Stomach (tissue), 8 donors: ENCODE measurements at regions not wholly inside any gene's neighbourhood (a gene's known extent, or its start where the extent isn't known, plus 50 kb on each side); places are given as distances from the start of the nearest gene placed in this dataset.

Experiments
- DNase-seq, 2 donors: peaks; one replicate each; pipeline versions ENCODE4 v3.0.0 to v3.0.0-alpha.2; 2013 to 2019
- H3K27ac ChIP-seq, 5 donors: fragments of 200-600 bp in 4 of 5; sonication (generic) in 4 of 5; one replicate each; pipeline ENCODE4 v1.5.1; 2013 to 2019; ENCODE audit warnings: mild to moderate bottlenecking in 1 of 5, moderate library complexity in 1 of 5
- H3K27me3 ChIP-seq, 3 donors: fragments of 200-600 bp; sonication (generic); one replicate each; pipeline ENCODE4 v1.5.1; 2017 to 2019; ENCODE audit warnings: mixed run types in 1 of 3
- H3K36me3 ChIP-seq, 4 donors: fragments of 200-600 bp; sonication (generic); 1 replicate in 3 of 4; 2 replicates in 1 of 4; pipeline ENCODE4 v1.5.1; 2016 to 2019
- H3K4me1 ChIP-seq, 4 donors: fragments of 200-600 bp; sonication (generic); one replicate each; pipeline ENCODE4 v1.5.1; 2016 to 2019
- H3K4me3 ChIP-seq, 4 donors: fragments of 200-600 bp; sonication (generic) in 3 of 4; one replicate each; pipeline ENCODE4 v1.5.1; 2016 to 2019; ENCODE audit warnings: mild to moderate bottlenecking in 1 of 4
- H3K9me3 ChIP-seq, 4 donors: fragments of 200-600 bp; sonication (generic); one replicate each; pipeline ENCODE4 v1.5.1; 2016 to 2019
- CTCF ChIP-seq, 7 experiments: fragments of 450-650 bp in 4 of 7; fragments of 200-600 bp in 3 of 7; sonication (generic) in 3 of 7; IDR thresholded peaks; one replicate each; pipeline ENCODE4 v1.5.1; 2016 to 2019; ENCODE audit warnings: antibody characterized with exemption in 7 of 7, control low read depth in 2 of 7, mild to moderate bottlenecking in 1 of 7
- EP300 ChIP-seq: sonication (generic); formaldehyde crosslinking; IDR thresholded peaks from one replicate; pipeline ENCODE4 v1.6.1; 2017; ENCODE audit warnings: antibody characterized with exemption
- POLR2A ChIP-seq, 4 donors: fragments of 450-650 bp; IDR thresholded peaks; one replicate each; pipeline ENCODE4 v1.6.1; 2016; ENCODE audit warnings: antibody characterized with exemption in 4 of 4, control low read depth in 2 of 4, mild to moderate bottlenecking in 1 of 4, moderate library complexity in 1 of 4
- POLR2AphosphoS5 ChIP-seq, 3 donors: sonication (generic); formaldehyde crosslinking; IDR thresholded peaks; one replicate each; pipeline ENCODE4 v1.6.1; 2016; ENCODE audit warnings: antibody characterized with exemption in 3 of 3
- WGBS, 5 donors: extraction: QIAGEN DNeasy Blood & Tissue Kit in 3 of 5; methylation state at CpG; one replicate each; pipeline versions ENCODE4 v1.1.5 to v1.1.7; 2013 to 2018; 5-methylcytosine and 5-hydroxymethylcytosine counted together
- intact Hi-C: fragments of 100-400 bp; cut with DNase I; formaldehyde crosslinking; loops from one replicate; pipeline ENCODE4 v1.15.1; 2023; ENCODE audit warnings: low total_unique reads
- donor health status: healthy with polysubstance abuse.
- donor health status: Bipolar disorder and iron deficiency.
- donor health status: healthy.

GRCh38 chr6:167671977-167672687 lies 154.6 kb upstream of the AFDN start:
- no peak overlapping the region for H3K27ac ChIP-seq
- DNase-seq: no peak
- no peaks in the 10 kb centered on the region for H3K9me3 ChIP-seq
- no peaks in the 10 kb centered on the region for H3K36me3 ChIP-seq
- peaks cover 0 to 6% (median 0%) of the 10 kb centered on the region in 3 donors for H3K27me3 ChIP-seq
- no peak overlapping the region for H3K4me3 ChIP-seq
- intact Hi-C loops: no loop called here
- peaks cover 15 to 27% (median 22%) of the 10 kb centered on the region in 4 donors for H3K4me1 ChIP-seq
- TF ChIP-seq EP300: no peak
- no peak for TF ChIP-seq POLR2A (IDR thresholded peaks at IDR 0.05)
- TF ChIP-seq CTCF (IDR thresholded peaks at IDR 0.05): no peak
- TF ChIP-seq POLR2AphosphoS5 (IDR thresholded peaks at IDR 0.05): no peak
- 93 to 96% (median 94%) methylated on average over 33 of the region's 33 CpGs for WGBS, 5 donors

DNA sequence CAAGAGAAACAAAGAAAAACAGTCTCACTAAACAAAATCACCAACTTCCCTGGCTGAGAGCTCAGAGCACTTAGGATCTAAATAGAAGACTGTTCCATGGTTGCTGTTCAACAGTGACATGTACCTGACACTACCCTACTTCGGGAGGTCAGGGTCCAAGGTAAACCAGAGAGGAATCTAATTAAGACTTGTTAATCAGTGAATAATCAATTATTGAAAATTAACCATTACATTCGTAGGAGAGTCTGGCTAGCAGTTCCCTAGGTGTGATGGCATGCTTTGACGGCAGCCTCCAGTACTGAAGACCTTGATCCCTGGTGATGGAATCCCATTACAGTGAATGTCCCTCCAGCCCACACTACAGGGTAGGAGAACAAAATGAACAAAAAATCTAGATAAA lies 154.0 kb upstream of the AFDN start:
- no peak for DNase-seq
- Histone ChIP-seq H3K4me1 (peaks cover 15 to 33% (median 26%) of the 10 kb centered on the region in 4 donors), H3K4me3 (no peak overlapping the region), H3K36me3 (no peaks in the 10 kb centered on the region), H3K27ac (no peak overlapping the region), H3K27me3 (peaks cover 0 to 10% (median 0%) of the 10 kb centered on the region in 3 donors), H3K9me3 (no peaks in the 10 kb centered on the region)
- no peak for TF ChIP-seq POLR2A (IDR thresholded peaks at IDR 0.05)
- no peak for TF ChIP-seq CTCF (IDR thresholded peaks at IDR 0.05)
- no peak for TF ChIP-seq EP300
- TF ChIP-seq POLR2AphosphoS5 (IDR thresholded peaks at IDR 0.05): no peak
- WGBS, 5 donors: 89 to 94% (median 93%) methylated on average over 3 of the region's 3 CpGs
- intact Hi-C loops: no loop called here

DNA sequence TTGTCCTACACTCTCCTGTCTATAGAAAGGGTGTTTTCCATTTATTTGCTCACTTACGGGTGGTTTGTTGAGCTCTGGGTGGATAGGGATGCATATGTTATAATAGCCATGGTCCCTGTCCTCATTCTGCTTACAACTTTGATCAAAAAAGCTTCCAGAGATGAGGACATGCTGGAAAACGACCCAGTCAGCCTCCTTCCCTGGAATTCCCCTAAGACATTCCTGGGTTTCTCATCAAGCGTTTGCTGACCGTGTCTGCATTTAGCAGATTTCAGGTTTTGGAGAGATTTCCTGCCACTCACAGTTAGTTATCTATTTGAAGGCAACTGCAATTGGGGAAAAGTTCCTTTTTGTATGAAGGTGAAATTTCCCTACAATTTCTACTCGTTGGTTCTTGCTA lies 152.8 kb upstream of the AFDN start:
- 66 to 76% (median 74%) methylated on average over 5 of the region's 5 CpGs for WGBS, 5 donors
- Histone ChIP-seq H3K9me3 (no peaks in the 10 kb centered on the region), H3K4me1 (peaks cover 20 to 38% (median 34%) of the 10 kb centered on the region in 4 donors), H3K4me3 (no peak overlapping the region), H3K27ac (no peak overlapping the region), H3K36me3 (no peaks in the 10 kb centered on the region), H3K27me3 (peaks cover 0 to 22% (median 8%) of the 10 kb centered on the region in 3 donors)
- intact Hi-C loops: no loop called here
- no peak for DNase-seq
- TF ChIP-seq POLR2A (IDR thresholded peaks at IDR 0.05): no peak
- TF ChIP-seq CTCF (IDR thresholded peaks at IDR 0.05): no peak
- no peak for TF ChIP-seq POLR2AphosphoS5 (IDR thresholded peaks at IDR 0.05)
- TF ChIP-seq EP300: no peak

DNA sequence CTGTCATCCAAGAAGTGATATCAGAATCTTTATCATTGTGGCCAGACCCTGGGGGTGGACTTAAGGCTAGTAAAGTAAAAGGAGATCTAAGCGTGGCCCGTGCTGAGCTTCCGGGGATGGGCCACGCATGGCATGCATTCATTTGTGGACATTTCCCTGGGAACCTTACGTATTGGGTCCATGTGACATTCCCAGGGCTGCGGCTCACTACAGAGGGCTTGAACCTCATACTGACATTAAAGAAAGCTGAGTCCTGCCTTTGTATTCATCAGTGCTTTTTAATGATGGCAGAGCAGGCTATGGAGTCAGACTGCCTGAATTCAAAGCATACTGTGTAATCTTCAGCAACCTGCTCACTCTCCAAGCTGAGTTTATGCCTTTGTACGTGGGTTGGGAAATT lies 152.2 kb upstream of the AFDN start:
- H3K9me3 ChIP-seq: no peaks in the 10 kb centered on the region
- H3K36me3 ChIP-seq: no peaks in the 10 kb centered on the region
- peaks cover 20 to 38% (median 36%) of the 10 kb centered on the region in 4 donors for H3K4me1 ChIP-seq
- no peak overlapping the region for H3K27ac ChIP-seq
- WGBS, 5 donors: 93 to 96% (median 94%) methylated on average over 7 of the region's 7 CpGs
- peaks cover 0 to 27% (median 9%) of the 10 kb centered on the region in 3 donors for H3K27me3 ChIP-seq
- no peak for TF ChIP-seq POLR2A (IDR thresholded peaks at IDR 0.05)
- no peak for TF ChIP-seq POLR2AphosphoS5 (IDR thresholded peaks at IDR 0.05)
- no peak for TF ChIP-seq CTCF (IDR thresholded peaks at IDR 0.05)
- TF ChIP-seq EP300: no peak
- intact Hi-C loops: no loop called here
- no peak overlapping the region for H3K4me3 ChIP-seq
- no peak for DNase-seq
